DND-41 (cell line): ENCODE measurements at regions not wholly inside any gene's neighbourhood (a gene's known extent, or its start where the extent isn't known, plus 50 kb on each side); places are given as distances from the start of the nearest gene placed in this dataset.

Experiments
- ATAC-seq: fragments of 200-7000 bp; cut with Tn5 transposase; 3 replicates; pipeline ENCODE4 v1.9.1; 2021; ENCODE audit warnings: low read depth; ENCODE audit not compliant: insufficient read depth
- DNase-seq: peaks from one replicate; pipeline ENCODE4 v3.0.0-alpha.2; 2020
- H2AFZ ChIP-seq: 2 replicates; pipeline ENCODE4 v1.6.0; 2012; ENCODE audit warnings: low read depth, low read length
- H3K27ac ChIP-seq: 2 replicates; pipeline ENCODE4 v1.5.1; 2012; ENCODE audit warnings: low read length, inconsistent platforms
- H3K27me3 ChIP-seq: fragments of 200-600 bp; sonication (generic); 2 replicates; pipeline ENCODE4 v1.6.0; 2012; ENCODE audit warnings: low read length, mild to moderate bottlenecking, inconsistent platforms; ENCODE audit not compliant: insufficient read depth, poor library complexity
- H3K36me3 ChIP-seq: 2 replicates; pipeline ENCODE4 v1.5.1; 2012; ENCODE audit warnings: low read length, inconsistent platforms; ENCODE audit not compliant: insufficient read depth
- H3K4me1 ChIP-seq: 2 replicates; pipeline ENCODE4 v1.5.1; 2012; ENCODE audit warnings: mild to moderate bottlenecking, low read length; ENCODE audit not compliant: insufficient read depth
- H3K4me2 ChIP-seq: 2 replicates; pipeline ENCODE4 v1.6.0; 2012; ENCODE audit warnings: mild to moderate bottlenecking, moderate library complexity, low read length, inconsistent platforms; ENCODE audit not compliant: insufficient read depth
- H3K4me3 ChIP-seq, 2 experiments: fragments of 200-600 bp in 1 of 2; shearing (Covaris generic) in 1 of 2; 2 replicates each; pipeline ENCODE4 v1.5.1; 2012 to 2016; ENCODE audit warnings: inconsistent platforms in 2 of 2, low read length in 2 of 2, mild to moderate bottlenecking in 2 of 2, low read depth in 1 of 2, moderate library complexity in 1 of 2
- H3K79me2 ChIP-seq: 2 replicates; pipeline ENCODE4 v1.6.0; 2012; ENCODE audit warnings: low read length, inconsistent platforms; ENCODE audit not compliant: insufficient read depth
- H3K9ac ChIP-seq: 2 replicates; pipeline ENCODE4 v1.6.0; 2012; ENCODE audit warnings: low read depth, mild to moderate bottlenecking, inconsistent platforms, low read length, moderate library complexity
- H3K9me3 ChIP-seq: 2 replicates; pipeline ENCODE4 v1.5.1; 2012; ENCODE audit warnings: low read length, moderate library complexity, mild to moderate bottlenecking, inconsistent platforms; ENCODE audit not compliant: insufficient read depth, severe bottlenecking
- H4K20me1 ChIP-seq: 2 replicates; pipeline ENCODE4 v1.6.0; 2012; ENCODE audit warnings: low read length; ENCODE audit not compliant: insufficient read depth
- CTCF ChIP-seq: IDR thresholded peaks from 2 replicates; pipeline ENCODE4 v1.5.1; 2012; ENCODE audit warnings: borderline replicate concordance, low read length, moderate library complexity, mild to moderate bottlenecking; ENCODE audit not compliant: poor library complexity, severe bottlenecking; ENCODE audit errors: extremely low read depth
- EZH2 ChIP-seq: IDR thresholded peaks from 3 replicates; pipeline ENCODE4 v1.6.1; 2012; ENCODE audit warnings: borderline replicate concordance, low read depth, mild to moderate bottlenecking, moderate library complexity, low read length, inconsistent platforms; ENCODE audit not compliant: severe bottlenecking

- Histone ChIP-seq H4K20me1 (0 out of 2 replicates have a peak, but pooled peaks cover 10% of the 10 kb centered on the region), H3K79me2 (no peaks in the 10 kb centered on the region), H3K9ac (no peak overlapping the region), H3K4me2 (no peak overlapping the region), H3K9me3 (no peaks in the 10 kb centered on the region), H3K4me3 (no peak overlapping the region), H3K36me3 (no peaks in the 10 kb centered on the region), H3K4me1 (no peaks in the 10 kb centered on the region), H2AFZ (no peak overlapping the region), H3K27me3 (peaks cover 3% of the 10 kb centered on the region), H3K27ac (no peak overlapping the region)
- ATAC-seq: no peak
- DNase-seq: no peak
- TF ChIP-seq EZH2: no peak
- no peak for TF ChIP-seq CTCF
Measured at GRCh38 chr22:49196046-49196511, 631.6 kb downstream of the BRD1 start.

GRCh38 chr22:49195636-49196035, 632.0 kb downstream of the BRD1 start:
- Histone ChIP-seq H3K4me3 (no peak overlapping the region), H4K20me1 (0 out of 2 replicates have a peak, but pooled peaks cover 10% of the 10 kb centered on the region), H3K9ac (no peak overlapping the region), H3K79me2 (no peaks in the 10 kb centered on the region), H2AFZ (no peak overlapping the region), H3K9me3 (no peaks in the 10 kb centered on the region), H3K27ac (no peak overlapping the region), H3K27me3 (peaks cover 3% of the 10 kb centered on the region), H3K4me1 (no peaks in the 10 kb centered on the region), H3K36me3 (no peaks in the 10 kb centered on the region), H3K4me2 (no peak overlapping the region)
- DNase-seq (no peak), ATAC-seq (no peak)
- TF ChIP-seq CTCF (no peak), EZH2 (no peak)

GRCh38 chr22:49193901-49194465, 633.7 kb downstream of the BRD1 start:
- no peak for DNase-seq
- no peak for TF ChIP-seq EZH2
- TF ChIP-seq CTCF: no peak
- no peak overlapping the region for H2AFZ ChIP-seq

More at GRCh38 chr22:49193901-49194465, 633.7 kb downstream of the BRD1 start:
- Histone ChIP-seq H3K27me3 (no peaks in the 10 kb centered on the region), H3K4me2 (no peak overlapping the region), H3K9me3 (no peaks in the 10 kb centered on the region), H4K20me1 (0 out of 2 replicates have a peak, but pooled peaks cover 5% of the 10 kb centered on the region), H3K27ac (no peak overlapping the region), H3K4me3 (no peak overlapping the region), H3K79me2 (no peaks in the 10 kb centered on the region), H3K9ac (no peak overlapping the region), H3K4me1 (no peaks in the 10 kb centered on the region), H3K36me3 (no peaks in the 10 kb centered on the region)
- ATAC-seq: no peak
